NCI-H2196 (cell line): ENCODE measurements at regions not wholly inside any gene's neighbourhood (a gene's known extent, or its start where the extent isn't known, plus 50 kb on each side); places are given as distances from the start of the nearest gene placed in this dataset.

Experiments
- DNase-seq: peaks from one replicate; lab custom pipeline; 2025; ENCODE audit not compliant: unreplicated experiment; lab: John Stamatoyannopoulos, UW

- DNase-seq, result no peak
Observed at GRCh38 chr10:33521904-33522303, 187.4 kb upstream of the NRP1 start.

GRCh38 chr10:33521062-33521461, 186.6 kb upstream of the NRP1 start:
- no peak for DNase-seq

GRCh38 chr10:33520223-33520622, 185.8 kb upstream of the NRP1 start:
- no peak for DNase-seq

- no peak for DNase-seq
Observed at GRCh38 chr10:33519130-33519860, 184.8 kb upstream of the NRP1 start.

- no peak for DNase-seq
Observed at GRCh38 chr10:33510206-33510605, 175.7 kb upstream of the NRP1 start.

GRCh38 chr10:33509231-33509831, 174.9 kb upstream of the NRP1 start:
- peak; percentile 32 for DNase-seq

GRCh38 chr10:33507662-33508425, 173.4 kb upstream of the NRP1 start:
- no peak for DNase-seq

GRCh38 chr10:33506838-33507661, 172.6 kb upstream of the NRP1 start:
- no peak for DNase-seq

GRCh38 chr10:33506391-33506790, 171.9 kb upstream of the NRP1 start:
- DNase-seq, result no peak

GRCh38 chr10:33501161-33501560, 166.7 kb upstream of the NRP1 start:
- DNase-seq, result no peak

- no peak for DNase-seq
Observed at GRCh38 chr10:33498391-33498891, 164.0 kb upstream of the NRP1 start.

- no peak for DNase-seq
Observed at GRCh38 chr10:33497338-33497737, 162.9 kb upstream of the NRP1 start.

GRCh38 chr10:33496096-33496495, 161.6 kb upstream of the NRP1 start:
- DNase-seq, result no peak

GRCh38 chr10:33494694-33495265, 160.3 kb upstream of the NRP1 start:
- DNase-seq, result no peak

GRCh38 chr10:33493978-33494377, 159.5 kb upstream of the NRP1 start:
- DNase-seq, result no peak

GRCh38 chr10:33493497-33493896, 159.0 kb upstream of the NRP1 start:
- DNase-seq, result no peak

GRCh38 chr10:33492701-33493345, 158.4 kb upstream of the NRP1 start:
- DNase-seq, result no peak

GRCh38 chr10:33489501-33490176, 155.2 kb upstream of the NRP1 start:
- no peak for DNase-seq

GRCh38 chr10:33487014-33487776, 152.7 kb upstream of the NRP1 start:
- no peak for DNase-seq
